ENCODE measurements at regions not wholly inside any gene's neighbourhood (a gene's known extent, or its start where the extent isn't known, plus 50 kb on each side); places are given as distances from the start of the nearest gene placed in this dataset.
"Not testable (repeated sequence)": the region's sequence is repeated elsewhere in the genome, so short reads cannot be mapped to it uniquely, and the experiment has no call there.

DNA sequence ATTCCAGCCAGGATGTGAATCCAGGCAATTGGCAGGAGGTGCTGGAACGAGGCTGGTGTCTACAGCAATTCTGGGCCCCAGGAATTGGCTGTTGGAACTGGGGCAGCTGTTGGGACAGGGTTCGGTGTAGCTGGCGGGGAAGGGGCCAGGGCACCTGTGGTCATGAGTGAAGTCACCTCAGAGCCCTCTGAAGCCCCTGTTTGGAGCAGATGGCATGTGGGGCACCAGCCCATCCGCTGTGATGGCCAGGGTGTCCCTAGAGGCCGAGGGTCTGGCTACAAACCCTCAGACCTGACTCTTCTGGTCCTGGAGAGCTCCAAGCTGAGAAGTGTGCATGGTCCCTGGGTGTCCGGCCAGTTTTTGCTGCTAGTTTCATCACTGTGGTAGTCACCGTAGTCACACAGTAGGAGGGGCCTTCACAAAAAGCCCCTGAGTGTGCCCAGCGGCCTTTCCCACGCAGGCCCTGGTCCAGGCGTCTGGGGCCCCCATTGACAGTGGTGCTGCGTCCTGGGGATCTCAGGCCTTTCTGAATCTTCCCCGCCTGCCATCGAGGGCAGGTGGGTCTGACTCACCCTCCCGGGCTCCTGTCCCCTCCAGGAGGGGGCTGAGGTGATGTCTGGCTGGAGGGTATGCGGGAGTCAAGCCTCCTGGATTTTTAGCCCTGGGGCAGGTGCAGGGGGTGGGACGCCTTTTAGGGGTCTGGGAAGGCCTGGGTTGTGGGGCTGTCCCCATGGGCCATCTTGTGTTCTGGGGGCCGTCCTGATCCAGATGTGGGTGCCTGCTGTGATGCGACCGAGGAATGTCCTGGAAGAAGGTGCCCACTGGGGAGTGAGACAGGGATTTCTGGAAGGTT, 368.0 kb downstream of the TMEM121 start:
- Histone ChIP-seq H3K36me3 (no peaks in the 10 kb centered on the region), H3K27me3 (no peaks in the 10 kb centered on the region), H3K4me1 (ENCODE audit: low read depth) (no peaks in the 10 kb centered on the region), H3K4me3 (no peak overlapping the region), H3K9me3 (ENCODE audit: low read depth) (no peaks in the 10 kb centered on the region), H3K27ac (no peak overlapping the region)
- TF ChIP-seq, protein P1, sequence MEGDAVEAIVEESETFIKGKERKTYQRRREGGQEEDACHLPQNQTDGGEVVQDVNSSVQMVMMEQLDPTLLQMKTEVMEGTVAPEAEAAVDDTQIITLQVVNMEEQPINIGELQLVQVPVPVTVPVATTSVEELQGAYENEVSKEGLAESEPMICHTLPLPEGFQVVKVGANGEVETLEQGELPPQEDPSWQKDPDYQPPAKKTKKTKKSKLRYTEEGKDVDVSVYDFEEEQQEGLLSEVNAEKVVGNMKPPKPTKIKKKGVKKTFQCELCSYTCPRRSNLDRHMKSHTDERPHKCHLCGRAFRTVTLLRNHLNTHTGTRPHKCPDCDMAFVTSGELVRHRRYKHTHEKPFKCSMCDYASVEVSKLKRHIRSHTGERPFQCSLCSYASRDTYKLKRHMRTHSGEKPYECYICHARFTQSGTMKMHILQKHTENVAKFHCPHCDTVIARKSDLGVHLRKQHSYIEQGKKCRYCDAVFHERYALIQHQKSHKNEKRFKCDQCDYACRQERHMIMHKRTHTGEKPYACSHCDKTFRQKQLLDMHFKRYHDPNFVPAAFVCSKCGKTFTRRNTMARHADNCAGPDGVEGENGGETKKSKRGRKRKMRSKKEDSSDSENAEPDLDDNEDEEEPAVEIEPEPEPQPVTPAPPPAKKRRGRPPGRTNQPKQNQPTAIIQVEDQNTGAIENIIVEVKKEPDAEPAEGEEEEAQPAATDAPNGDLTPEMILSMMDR (IDR thresholded peaks at IDR 0.05; ENCODE audit: low read depth, low read length), result no peak
- DNase-seq (ENCODE audit: low read depth in 1 of 2, low spot score in 1 of 2), result no peak

DNA sequence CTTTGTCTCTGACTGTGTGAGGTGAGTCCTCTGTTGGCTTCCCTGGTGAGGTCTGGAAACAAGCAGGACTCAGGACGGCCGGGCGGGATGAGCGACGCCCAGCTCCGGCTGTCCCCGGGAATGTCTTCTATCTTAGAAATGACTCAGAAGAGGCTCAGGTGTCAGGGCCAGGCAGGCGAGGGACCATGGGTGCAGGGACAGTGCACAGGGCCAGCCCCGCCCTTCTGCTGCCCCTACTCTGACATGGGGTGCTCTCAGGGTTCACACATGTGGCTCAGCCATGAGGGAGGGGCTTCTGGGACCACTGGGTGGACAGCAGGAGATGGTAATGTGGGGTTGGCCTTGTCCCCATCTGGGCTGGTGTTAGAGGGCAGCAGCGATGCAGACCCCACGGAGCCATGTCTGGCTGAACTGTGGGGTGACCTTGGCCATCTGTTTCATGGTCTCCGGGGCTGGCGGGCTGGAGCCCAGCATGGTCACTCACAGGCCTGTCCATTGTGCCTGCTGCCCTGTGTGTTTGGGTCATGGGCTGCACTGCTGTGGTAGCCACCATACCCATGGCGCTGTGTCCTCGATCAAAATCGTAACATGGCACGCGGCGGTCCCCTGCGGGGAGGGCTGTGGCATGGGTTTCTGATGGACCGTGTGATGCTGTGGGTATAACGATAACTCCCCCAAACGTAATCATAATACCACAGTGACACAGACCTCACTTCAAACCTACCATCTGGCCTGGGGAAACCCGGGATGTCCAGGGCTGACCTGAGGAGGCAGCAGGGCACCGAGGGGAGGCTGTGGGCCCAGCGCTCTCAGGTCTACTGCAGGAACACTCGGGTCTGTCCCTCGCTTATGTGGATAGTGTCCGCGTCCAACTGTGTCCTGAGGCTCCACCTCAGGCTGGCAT, 368.8 kb downstream of the TMEM121 start:
- no peak for DNase-seq (ENCODE audit: low read depth in 1 of 2, low spot score in 1 of 2)
- Histone ChIP-seq H3K4me1 (ENCODE audit: low read depth) (no peaks in the 10 kb centered on the region), H3K27me3 (no peaks in the 10 kb centered on the region), H3K36me3 (no peaks in the 10 kb centered on the region), H3K9me3 (ENCODE audit: low read depth) (no peaks in the 10 kb centered on the region), H3K27ac (no peak overlapping the region), H3K4me3 (no peak overlapping the region)
- TF ChIP-seq, protein P1 (IDR thresholded peaks at IDR 0.05; ENCODE audit: low read depth, low read length), result no peak

DNA sequence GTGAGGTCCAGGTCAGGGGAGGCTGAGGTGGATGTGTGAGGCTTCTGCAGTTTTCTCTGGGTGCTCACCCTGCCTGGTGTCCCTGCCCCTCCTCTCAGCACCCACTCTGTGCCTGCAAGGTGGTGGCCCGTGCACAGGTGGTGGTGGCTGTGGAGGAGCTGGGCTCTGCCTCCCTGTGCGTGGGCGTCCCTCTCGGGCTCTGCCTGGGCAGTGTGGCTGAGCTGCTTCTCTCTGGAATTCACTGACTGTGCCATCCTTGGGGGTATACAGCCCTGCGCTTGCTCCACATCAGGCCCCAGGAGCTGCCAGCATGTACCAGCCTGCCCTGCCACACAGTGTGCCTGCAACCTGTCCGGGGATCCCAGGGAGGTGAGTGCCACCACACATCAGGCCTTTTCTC, 369.8 kb downstream of the TMEM121 start:
- not testable (repeated sequence) for H3K27me3 ChIP-seq; H3K9me3 ChIP-seq (ENCODE audit: low read depth); H3K4me1 ChIP-seq (ENCODE audit: low read depth); H3K36me3 ChIP-seq; H3K27ac ChIP-seq; DNase-seq (ENCODE audit: low read depth in 1 of 2, low spot score in 1 of 2); H3K4me3 ChIP-seq

DNA sequence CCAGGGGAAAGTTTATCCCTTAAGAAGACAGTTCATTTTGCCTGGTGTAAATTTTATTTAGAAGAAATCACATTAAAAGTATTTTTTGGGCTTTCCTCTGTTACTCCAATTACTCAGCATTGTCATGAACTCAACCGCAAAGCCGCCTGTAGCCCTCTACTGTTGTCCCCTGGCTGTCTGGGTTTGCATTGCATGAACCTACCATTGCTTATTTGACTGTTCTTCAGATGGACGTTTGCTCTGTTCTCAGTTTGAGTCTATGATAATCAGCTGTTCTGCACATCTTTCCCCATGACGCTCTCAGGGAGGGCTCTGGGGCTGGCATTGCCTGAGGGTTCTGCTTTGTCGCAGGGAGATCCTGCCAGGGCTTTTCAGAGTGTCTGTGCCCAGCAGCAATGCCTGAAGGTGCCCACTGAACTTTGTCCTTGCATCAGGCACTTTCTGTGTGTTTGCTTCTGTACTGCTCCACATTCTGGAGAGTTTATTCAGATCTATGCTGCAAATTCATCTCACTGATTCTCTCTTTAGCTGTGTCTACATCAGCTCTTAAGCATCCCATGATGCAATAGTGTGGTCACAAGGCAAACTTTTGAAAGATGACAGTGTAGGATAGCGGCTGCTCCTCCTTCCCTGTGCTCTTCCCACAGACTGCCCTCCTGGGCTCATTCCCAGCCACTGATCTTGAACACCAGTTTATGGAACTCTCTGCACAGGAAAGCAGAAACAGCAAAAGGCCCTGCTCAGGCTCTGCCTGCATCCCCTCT, 370.8 kb downstream of the TMEM121 start:
- not testable (repeated sequence) for H3K27ac ChIP-seq, H3K4me3 ChIP-seq

DNA sequence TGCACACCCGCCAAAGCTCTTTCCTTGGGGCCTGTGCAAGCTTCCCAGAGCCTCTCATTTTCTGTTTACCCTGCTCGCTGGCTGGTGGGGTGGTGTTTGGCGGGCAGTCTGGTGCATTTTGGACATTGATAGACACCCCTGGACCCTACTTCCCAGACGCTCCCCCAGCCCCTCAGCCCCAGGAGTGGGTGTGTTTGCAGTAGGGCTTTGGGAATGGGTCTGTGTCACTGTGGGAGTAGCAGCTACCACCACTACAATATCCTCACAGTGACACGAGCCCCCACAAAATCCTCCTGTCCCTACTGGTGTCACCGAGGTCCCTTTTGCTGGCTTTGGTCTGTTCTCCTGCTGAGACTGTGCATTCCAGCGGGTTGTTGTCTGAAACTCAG, 371.3 kb downstream of the TMEM121 start:
- Histone ChIP-seq H3K27me3 (no peaks in the 10 kb centered on the region), H3K4me1 (ENCODE audit: low read depth) (no peaks in the 10 kb centered on the region), H3K9me3 (ENCODE audit: low read depth) (no peaks in the 10 kb centered on the region), H3K36me3 (no peaks in the 10 kb centered on the region), H3K27ac (no peak overlapping the region), H3K4me3 (no peak overlapping the region)
- TF ChIP-seq, protein P1 (IDR thresholded peaks at IDR 0.05; ENCODE audit: low read depth, low read length), result no peak
- no peak for DNase-seq (ENCODE audit: low read depth in 1 of 2, low spot score in 1 of 2)

More for the DNA sequence above, 370.8 kb downstream of the TMEM121 start:
- not testable (repeated sequence) for H3K4me1 ChIP-seq (ENCODE audit: low read depth); H3K27me3 ChIP-seq; DNase-seq (ENCODE audit: low read depth in 1 of 2, low spot score in 1 of 2); H3K36me3 ChIP-seq; H3K9me3 ChIP-seq (ENCODE audit: low read depth)

DNA sequence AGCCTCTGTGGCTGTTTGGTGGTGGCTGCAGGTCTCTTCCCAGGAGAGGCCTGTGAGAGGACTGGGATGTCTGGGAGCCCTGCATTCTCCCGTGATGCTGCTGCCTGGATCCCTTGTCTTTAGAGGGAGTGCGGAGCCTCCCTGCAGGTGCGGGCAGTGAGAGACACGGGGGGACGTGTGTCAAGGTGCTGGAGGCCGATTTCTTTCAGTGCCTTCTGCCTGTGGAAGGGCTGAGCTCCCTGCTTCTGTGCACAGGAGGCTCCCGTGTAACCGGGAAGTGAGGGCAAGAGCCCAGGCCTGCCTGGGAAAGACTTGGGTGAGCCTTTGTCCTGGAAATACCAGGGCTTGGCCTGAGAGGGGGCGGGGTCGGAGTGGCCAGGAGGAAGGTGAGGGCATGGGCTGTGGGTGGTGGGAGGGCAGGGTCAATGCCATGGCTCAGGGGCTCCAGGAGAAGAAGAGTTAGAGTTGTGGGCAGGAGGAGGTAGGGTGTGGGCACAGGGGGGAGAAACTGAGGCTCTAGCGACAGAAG, 372.2 kb downstream of the TMEM121 start:
- no peaks in the 10 kb centered on the region for H3K36me3 ChIP-seq
- DNase-seq (ENCODE audit: low read depth in 1 of 2, low spot score in 1 of 2), result no peak
- no peak overlapping the region for H3K27ac ChIP-seq
- no peaks in the 10 kb centered on the region for H3K27me3 ChIP-seq
- no peaks in the 10 kb centered on the region for H3K4me1 ChIP-seq (ENCODE audit: low read depth)
- H3K4me3 ChIP-seq, result no peak overlapping the region
- TF ChIP-seq, protein P1 (IDR thresholded peaks at IDR 0.05; ENCODE audit: low read depth, low read length), result no peak
- no peaks in the 10 kb centered on the region for H3K9me3 ChIP-seq (ENCODE audit: low read depth)
